Activated T-cell treated with anti-CD3 and anti-CD28 coated beads, Interleukin-2, amount 50 U/mL, for 48 hours (primary cell): ENCODE measurements at regions not wholly inside any gene's neighbourhood (a gene's known extent, or its start where the extent isn't known, plus 50 kb on each side); places are given as distances from the start of the nearest gene placed in this dataset.
"Not testable (repeated sequence)": the region's sequence is repeated elsewhere in the genome, so short reads cannot be mapped to it uniquely, and the experiment has no call there.

Experiments used
- DNase-seq, 2 experiments: peaks; one replicate each; pipeline ENCODE4 v3.0.0-alpha.2; 2020

- DNase-seq: not testable (repeated sequence)
Measured at GRCh38 chr21:5217933-5218332, 5303.4 kb upstream of the TPTE start.

GRCh38 chr21:5219988-5220387 is 5301.4 kb upstream of the TPTE start:
- not testable (repeated sequence) for DNase-seq

GRCh38 chr21:5220468-5220867 is 5300.9 kb upstream of the TPTE start:
- peak in 1 of 2 experiments; percentile 26 for DNase-seq

GRCh38 chr21:5221458-5222050 is 5299.8 kb upstream of the TPTE start:
- not testable (repeated sequence) for DNase-seq

- DNase-seq: not testable (repeated sequence)
Measured at GRCh38 chr21:5222996-5223782, 5298.2 kb upstream of the TPTE start.

GRCh38 chr21:5224156-5224555 is 5297.2 kb upstream of the TPTE start:
- DNase-seq: not testable (repeated sequence)

GRCh38 chr21:5227252-5227651 is 5294.1 kb upstream of the TPTE start:
- DNase-seq: not testable (repeated sequence)

- DNase-seq: not testable (repeated sequence)
Measured at GRCh38 chr21:5230561-5230960, 5290.8 kb upstream of the TPTE start.

- not testable (repeated sequence) for DNase-seq
Measured at GRCh38 chr21:5231261-5231660, 5290.1 kb upstream of the TPTE start.

- not testable (repeated sequence) for DNase-seq
Measured at GRCh38 chr21:5232176-5232958, 5289.0 kb upstream of the TPTE start.

- DNase-seq: not testable (repeated sequence)
Measured at GRCh38 chr21:5235761-5236160, 5285.6 kb upstream of the TPTE start.

GRCh38 chr21:5236846-5237675 is 5284.3 kb upstream of the TPTE start:
- DNase-seq: not testable (repeated sequence)

GRCh38 chr21:5240521-5240920 is 5280.9 kb upstream of the TPTE start:
- DNase-seq: not testable (repeated sequence)

GRCh38 chr21:5242732-5243131 is 5278.7 kb upstream of the TPTE start:
- DNase-seq: not testable (repeated sequence)

- not testable (repeated sequence) for DNase-seq
Measured at GRCh38 chr21:5243257-5243656, 5278.1 kb upstream of the TPTE start.

GRCh38 chr21:5243715-5244375 is 5277.5 kb upstream of the TPTE start:
- not testable (repeated sequence) for DNase-seq

GRCh38 chr21:5244376-5244718 is 5277.0 kb upstream of the TPTE start:
- not testable (repeated sequence) for DNase-seq

- DNase-seq: not testable (repeated sequence)
Measured at GRCh38 chr21:5244954-5245353, 5276.4 kb upstream of the TPTE start.

- DNase-seq: not testable (repeated sequence)
Measured at GRCh38 chr21:5246416-5246815, 5275.0 kb upstream of the TPTE start.

GRCh38 chr21:5247399-5247798 is 5274.0 kb upstream of the TPTE start:
- not testable (repeated sequence) for DNase-seq

GRCh38 chr21:5250128-5250527 is 5271.3 kb upstream of the TPTE start:
- DNase-seq: not testable (repeated sequence)

- DNase-seq: not testable (repeated sequence)
Measured at GRCh38 chr21:5251162-5251561, 5270.2 kb upstream of the TPTE start.
